ENCODE measurements at regions not wholly inside any gene's neighbourhood (a gene's known extent, or its start where the extent isn't known, plus 50 kb on each side); places are given as distances from the start of the nearest gene placed in this dataset.

- TF ChIP-seq POLR2AphosphoS5 (IDR thresholded peaks at IDR 0.05; ENCODE audit: borderline replicate concordance, low read depth, low read length) = no peak
- TF ChIP-seq EZH2 (IDR thresholded peaks at IDR 0.05) = no peak
These were observed 360.4 kb upstream of the ACTBL2 start for GRCh38 chr5:57843059-57843367.

Measured in SK-N-MC (cell line).